ENCODE measurements at regions not wholly inside any gene's neighbourhood (a gene's known extent, or its start where the extent isn't known, plus 50 kb on each side); places are given as distances from the start of the nearest gene placed in this dataset.
"Not testable (repeated sequence)": the region's sequence is repeated elsewhere in the genome, so short reads cannot be mapped to it uniquely, and the experiment has no call there.

DNA sequence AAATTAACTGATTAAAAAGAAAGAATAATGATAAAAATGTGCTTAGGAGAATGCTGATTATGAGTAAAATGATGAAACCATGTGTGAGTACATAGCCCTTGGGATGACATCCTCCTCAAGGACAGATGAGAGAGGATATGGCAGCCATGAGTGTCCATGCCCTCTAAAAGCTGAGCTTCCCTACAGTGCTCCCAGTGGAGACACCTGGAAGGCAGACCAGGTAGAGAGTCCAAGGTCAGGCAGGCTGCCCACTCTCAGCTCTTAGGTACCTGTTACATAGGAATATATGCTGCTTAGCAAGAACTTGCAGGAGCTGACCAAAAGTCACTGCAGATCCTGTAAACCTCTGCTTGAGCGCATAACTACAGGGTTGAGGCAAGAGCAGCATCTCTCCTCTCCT lies 169.7 kb upstream of the TMEM229A start:
- no peak overlapping the region for H3K4me3 Mint-ChIP-seq
- no peaks in the 10 kb centered on the region for H3K36me3 Mint-ChIP-seq (ENCODE audit: low read depth)
- ATAC-seq (replicated peaks) = no peak

DNA sequence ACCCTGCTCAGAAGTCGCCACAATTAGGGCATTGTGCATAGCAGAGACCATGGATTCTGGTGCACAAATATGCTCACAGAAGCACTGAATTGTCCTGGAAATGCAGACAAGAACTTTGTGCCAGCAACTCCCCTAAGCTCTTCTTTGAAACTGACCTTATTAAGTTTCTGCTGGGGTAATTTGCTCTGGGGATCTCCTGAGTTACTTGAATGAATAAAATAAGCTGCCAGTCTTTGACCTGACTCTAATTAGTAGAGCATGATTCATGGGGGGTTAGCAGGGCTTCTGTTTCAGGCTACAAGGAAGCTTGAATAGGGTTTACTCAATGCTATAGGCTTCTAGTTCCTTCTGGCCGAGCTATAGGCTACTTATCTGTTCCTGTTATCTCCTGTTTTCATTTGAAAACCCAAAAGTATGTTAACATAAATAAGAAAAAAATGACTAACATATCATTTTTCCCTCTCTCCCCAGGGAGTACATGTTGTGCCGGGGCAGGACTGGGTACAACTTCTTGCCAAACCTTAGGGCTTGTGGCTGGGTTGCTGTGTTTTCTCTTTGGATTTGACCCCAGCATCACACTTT lies 169.0 kb upstream of the TMEM229A start:
- Mint-ChIP-seq H3K4me1 (no peaks in the 10 kb centered on the region), H3K27me3 (no peaks in the 10 kb centered on the region), H3K4me3 (no peak overlapping the region), H3K27ac (no peak overlapping the region), H3K36me3 (ENCODE audit: low read depth) (no peaks in the 10 kb centered on the region), H3K9me3 (peaks cover 16% of the 10 kb centered on the region)
- ATAC-seq (replicated peaks) = no peak

More for the DNA sequence above, 169.7 kb upstream of the TMEM229A start:
- Mint-ChIP-seq H3K27me3 (no peaks in the 10 kb centered on the region), H3K27ac (no peak overlapping the region), H3K4me1 (no peaks in the 10 kb centered on the region), H3K9me3 (peaks cover 16% of the 10 kb centered on the region)

DNA sequence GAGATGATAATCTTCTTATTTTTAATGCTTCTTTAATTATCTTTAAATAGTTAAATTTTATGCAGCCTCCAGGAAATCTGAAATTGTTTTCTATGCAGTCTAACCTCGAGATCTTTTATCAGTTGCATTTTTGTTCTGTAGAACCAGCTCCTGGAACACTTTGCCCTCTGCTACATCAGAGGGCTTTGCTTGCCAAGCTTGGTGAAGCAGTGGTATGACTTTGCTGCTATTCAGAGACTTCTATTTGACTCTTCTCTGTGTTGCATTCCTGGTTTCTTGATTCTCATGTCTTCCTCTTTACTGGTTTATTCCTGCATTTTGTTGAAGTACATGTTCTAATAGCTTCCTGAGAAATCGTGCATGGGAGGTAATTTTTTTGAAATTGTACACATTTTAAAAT lies 163.7 kb upstream of the TMEM229A start:
- Mint-ChIP-seq H3K27me3 (no peaks in the 10 kb centered on the region), H3K9me3 (peaks cover 14% of the 10 kb centered on the region), H3K4me3 (no peak overlapping the region), H3K27ac (no peak overlapping the region), H3K4me1 (no peaks in the 10 kb centered on the region), H3K36me3 (ENCODE audit: low read depth) (no peaks in the 10 kb centered on the region)
- no peak for ATAC-seq (replicated peaks)

DNA sequence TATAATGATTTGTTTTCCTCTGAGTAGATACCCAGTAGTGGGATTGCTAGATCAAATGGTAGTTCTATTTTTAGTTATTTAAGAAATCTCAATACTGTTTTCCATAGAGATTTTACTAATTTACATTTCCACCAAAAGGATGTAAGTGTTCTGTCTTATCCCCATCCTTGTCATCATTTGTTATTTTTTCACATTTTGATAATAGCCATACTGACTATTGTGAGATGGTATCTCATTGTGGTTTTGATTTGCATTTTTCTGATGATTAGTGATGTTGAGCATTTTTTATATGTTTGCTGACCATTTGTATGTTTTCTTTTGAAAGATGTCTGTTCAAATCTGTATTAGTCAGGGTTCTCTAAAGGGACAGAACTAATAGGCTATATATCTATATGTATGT lies 160.0 kb upstream of the TMEM229A start:
- H3K27me3 Mint-ChIP-seq = no peaks in the 10 kb centered on the region
- no peaks in the 10 kb centered on the region for H3K36me3 Mint-ChIP-seq (ENCODE audit: low read depth)
- H3K4me1 Mint-ChIP-seq = no peaks in the 10 kb centered on the region
- H3K9me3 Mint-ChIP-seq = no peaks in the 10 kb centered on the region
- no peak overlapping the region for H3K4me3 Mint-ChIP-seq
- ATAC-seq (replicated peaks) = no peak
- no peak overlapping the region for H3K27ac Mint-ChIP-seq

DNA sequence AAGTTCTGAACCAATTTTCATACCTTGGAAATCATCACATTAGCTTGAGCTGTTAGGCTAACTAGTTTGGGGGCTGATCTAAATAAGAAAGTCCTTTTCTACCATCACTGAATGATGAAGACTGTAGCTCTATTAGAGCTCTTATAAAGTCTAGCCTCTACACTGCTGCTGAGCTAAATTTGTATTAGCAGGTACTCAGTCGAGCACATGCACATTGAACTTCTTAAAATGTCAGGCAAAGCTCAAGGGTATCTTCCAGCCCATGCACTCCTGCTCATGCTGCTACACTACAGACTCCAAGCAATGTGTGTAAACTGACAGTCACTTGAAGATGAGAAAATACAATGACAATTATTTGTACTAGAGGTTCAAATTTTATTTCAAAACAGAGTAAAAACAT lies 158.8 kb upstream of the TMEM229A start:
- Mint-ChIP-seq H3K4me3 (no peak overlapping the region), H3K27me3 (no peaks in the 10 kb centered on the region), H3K36me3 (ENCODE audit: low read depth) (no peaks in the 10 kb centered on the region), H3K4me1 (no peaks in the 10 kb centered on the region), H3K27ac (no peak overlapping the region), H3K9me3 (no peaks in the 10 kb centered on the region)
- ATAC-seq (replicated peaks) = no peak

DNA sequence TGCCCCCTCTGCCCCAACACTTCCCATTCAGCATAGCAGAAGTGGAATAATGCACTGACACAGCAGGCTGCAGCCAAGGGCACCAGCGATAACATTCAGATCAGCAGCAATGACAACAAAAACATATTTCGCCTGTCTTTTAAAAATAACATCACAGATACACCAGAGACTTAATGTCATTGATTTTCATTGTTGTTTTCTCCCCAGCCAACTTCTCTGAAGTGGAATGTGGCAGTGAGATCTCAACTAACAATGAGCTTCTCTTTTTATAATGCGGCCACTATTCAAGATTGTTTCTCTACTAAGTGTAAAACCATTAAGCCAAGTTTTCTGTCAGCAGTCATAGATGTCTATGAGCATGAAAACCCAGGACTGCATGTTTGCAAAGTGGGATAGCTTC lies 158.2 kb upstream of the TMEM229A start:
- Mint-ChIP-seq H3K36me3 (ENCODE audit: low read depth) (no peaks in the 10 kb centered on the region), H3K4me1 (no peaks in the 10 kb centered on the region), H3K9me3 (no peaks in the 10 kb centered on the region), H3K27me3 (no peaks in the 10 kb centered on the region), H3K27ac (no peak overlapping the region), H3K4me3 (no peak overlapping the region)
- ATAC-seq (replicated peaks) = no peak

DNA sequence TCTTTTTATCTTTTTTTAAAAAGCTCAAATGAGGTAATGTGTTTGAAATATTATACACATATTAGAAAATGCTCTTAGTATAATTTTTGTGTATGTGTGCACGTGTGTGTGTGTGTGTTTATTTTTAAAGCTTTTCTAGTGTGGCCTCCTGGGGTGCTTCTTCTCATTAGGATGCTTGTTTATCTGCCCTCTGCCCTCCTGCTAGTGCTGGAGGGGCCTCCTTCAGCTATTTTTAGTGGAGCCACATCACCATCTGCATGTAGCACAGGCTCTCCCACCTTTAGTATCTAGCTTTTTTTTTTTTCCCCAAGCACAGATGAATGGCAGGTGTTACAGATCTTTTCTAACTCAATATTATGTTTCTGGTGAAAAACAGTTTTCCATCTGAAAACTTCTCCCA lies 155.7 kb upstream of the TMEM229A start:
- H3K9me3 Mint-ChIP-seq = no peaks in the 10 kb centered on the region
- ATAC-seq (replicated peaks) = no peak
- no peak overlapping the region for H3K4me3 Mint-ChIP-seq
- no peaks in the 10 kb centered on the region for H3K27me3 Mint-ChIP-seq
- H3K36me3 Mint-ChIP-seq (ENCODE audit: low read depth) = no peaks in the 10 kb centered on the region
- H3K27ac Mint-ChIP-seq = no peak overlapping the region
- no peaks in the 10 kb centered on the region for H3K4me1 Mint-ChIP-seq

DNA sequence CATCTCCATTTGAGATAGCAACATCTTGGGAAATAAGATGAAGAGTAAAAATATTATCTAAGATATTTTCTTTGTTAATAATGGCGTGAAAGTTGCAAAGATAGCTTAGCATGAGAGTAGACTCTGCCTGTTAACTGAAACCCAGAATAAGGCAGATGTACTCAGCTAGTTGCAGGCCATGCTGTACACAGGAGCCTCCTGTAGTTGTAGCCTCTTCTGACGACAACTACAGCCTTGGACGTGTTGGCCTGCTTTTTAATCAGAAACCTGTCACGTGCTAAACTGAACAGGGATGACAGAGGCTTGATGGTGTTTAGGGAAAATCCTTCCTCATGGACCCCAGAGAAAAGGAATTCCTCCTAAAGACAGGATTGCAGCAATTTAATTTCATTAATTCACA lies 155.1 kb upstream of the TMEM229A start:
- ATAC-seq (replicated peaks) = no peak
- Mint-ChIP-seq H3K27ac (no peak overlapping the region), H3K36me3 (ENCODE audit: low read depth) (no peaks in the 10 kb centered on the region), H3K4me1 (no peaks in the 10 kb centered on the region), H3K27me3 (no peaks in the 10 kb centered on the region), H3K9me3 (no peaks in the 10 kb centered on the region), H3K4me3 (no peak overlapping the region)

DNA sequence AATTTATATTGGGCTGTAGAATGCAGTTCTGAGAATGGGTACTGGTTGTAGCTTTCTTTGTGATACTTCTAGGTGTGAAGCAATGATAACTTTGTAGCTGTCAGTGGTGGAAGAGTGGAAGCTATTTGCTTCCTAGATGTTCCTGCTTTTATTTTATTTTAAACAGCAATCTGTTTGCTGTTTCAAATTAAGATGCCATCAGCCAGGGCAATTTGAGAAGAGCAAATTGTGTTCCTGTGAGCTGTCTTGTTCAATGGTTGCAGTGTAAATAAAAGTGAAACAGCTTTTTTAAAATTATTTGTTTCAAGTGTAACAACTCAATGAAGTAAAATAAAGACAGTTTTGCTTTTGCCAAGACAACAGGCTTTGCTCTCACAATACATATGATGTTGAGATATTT lies 150.8 kb upstream of the TMEM229A start:
- H3K4me3 Mint-ChIP-seq = no peak overlapping the region
- H3K9me3 Mint-ChIP-seq = no peaks in the 10 kb centered on the region
- H3K36me3 Mint-ChIP-seq (ENCODE audit: low read depth) = no peaks in the 10 kb centered on the region
- no peaks in the 10 kb centered on the region for H3K27me3 Mint-ChIP-seq
- no peak for ATAC-seq (replicated peaks)
- no peaks in the 10 kb centered on the region for H3K4me1 Mint-ChIP-seq
- no peak overlapping the region for H3K27ac Mint-ChIP-seq

DNA sequence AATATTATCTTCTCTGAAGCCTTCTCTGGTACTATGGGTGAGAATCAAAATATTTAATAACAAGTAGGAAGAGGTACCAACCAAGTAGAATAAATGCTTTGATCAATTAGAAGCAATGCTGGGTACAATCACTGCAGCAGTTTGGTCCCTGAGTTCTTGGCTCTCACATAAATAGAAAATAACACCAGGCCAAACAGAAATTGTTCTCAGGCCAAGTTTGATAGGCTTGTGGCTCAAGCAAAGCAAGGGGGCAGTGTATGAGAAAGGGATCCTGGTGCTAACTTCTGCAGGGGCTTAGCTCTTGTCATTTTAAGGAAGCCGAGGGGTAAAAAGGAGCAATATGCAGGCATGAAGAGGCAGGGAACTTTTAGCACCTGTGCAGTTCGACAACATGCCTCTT lies 146.8 kb upstream of the TMEM229A start:
- Mint-ChIP-seq H3K27me3 (no peaks in the 10 kb centered on the region), H3K4me1 (no peaks in the 10 kb centered on the region)

DNA sequence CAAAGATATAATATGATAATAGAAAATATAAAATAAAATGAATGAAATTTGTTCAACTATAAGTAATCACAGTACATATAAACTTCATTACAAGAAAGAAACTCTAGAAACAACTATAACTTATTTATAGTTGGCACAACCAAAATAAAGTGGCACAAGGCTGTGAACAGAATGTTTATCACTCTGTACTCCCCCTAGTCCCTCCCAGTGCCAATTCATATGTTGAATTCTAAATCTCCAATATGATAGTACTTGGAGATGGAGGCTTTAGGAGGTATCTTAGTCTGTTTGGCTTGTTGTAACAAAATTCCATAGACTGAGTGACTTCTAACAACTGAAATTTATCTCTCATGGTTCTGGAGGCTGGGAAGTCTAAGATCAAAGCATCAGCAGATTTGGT lies 145.0 kb upstream of the TMEM229A start:
- Mint-ChIP-seq H3K36me3 (ENCODE audit: low read depth) (no peaks in the 10 kb centered on the region), H3K4me1 (no peaks in the 10 kb centered on the region), H3K27ac (no peak overlapping the region), H3K9me3 (peaks cover 5% of the 10 kb centered on the region), H3K27me3 (no peaks in the 10 kb centered on the region), H3K4me3 (no peak overlapping the region)
- no peak for ATAC-seq (replicated peaks)

More for the DNA sequence above, 146.8 kb upstream of the TMEM229A start:
- Mint-ChIP-seq H3K27ac (no peak overlapping the region), H3K36me3 (ENCODE audit: low read depth) (no peaks in the 10 kb centered on the region), H3K9me3 (peaks cover 5% of the 10 kb centered on the region), H3K4me3 (no peak overlapping the region)
- ATAC-seq (replicated peaks) = no peak

DNA sequence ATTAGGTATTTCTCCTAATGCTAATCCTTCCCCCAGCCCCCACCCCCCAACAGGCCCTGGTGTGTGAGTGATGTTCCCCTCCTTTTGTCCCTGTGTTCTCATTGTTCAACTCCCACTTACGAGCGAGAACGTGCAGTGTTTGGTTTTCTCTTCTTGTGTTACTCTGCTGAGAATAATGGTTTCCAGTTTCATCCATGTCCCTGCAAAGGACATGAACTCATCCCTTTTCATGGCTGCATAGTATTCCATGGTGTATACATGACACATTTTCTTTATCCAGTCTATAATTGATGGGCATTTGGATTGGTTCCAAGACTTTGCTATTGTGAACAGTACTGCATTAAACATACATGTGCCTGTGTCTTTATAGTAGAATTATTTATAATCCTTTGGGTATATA lies 138.9 kb upstream of the TMEM229A start:
- not testable (repeated sequence) for H3K9me3 Mint-ChIP-seq; H3K27ac Mint-ChIP-seq; H3K27me3 Mint-ChIP-seq; H3K4me1 Mint-ChIP-seq; H3K36me3 Mint-ChIP-seq (ENCODE audit: low read depth); ATAC-seq (replicated peaks); H3K4me3 Mint-ChIP-seq

DNA sequence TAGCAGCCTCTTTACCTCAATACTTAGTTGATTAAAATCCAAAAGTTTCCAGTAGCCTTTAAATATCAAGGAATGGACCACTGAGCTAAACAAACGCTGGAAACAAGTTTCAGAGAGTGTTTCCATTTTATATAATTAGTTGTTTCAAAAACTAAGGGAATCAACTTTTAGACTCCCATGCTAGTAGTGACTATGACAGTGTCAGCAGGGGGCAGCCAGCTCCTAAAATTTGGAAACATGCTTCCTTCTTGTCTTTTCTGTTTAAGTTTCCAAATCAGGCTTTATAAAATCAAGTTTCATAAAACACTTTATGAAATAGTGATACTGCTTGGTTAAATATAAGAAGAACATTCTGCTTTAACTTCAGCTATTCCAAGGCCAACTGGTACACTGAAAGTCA lies 138.2 kb upstream of the TMEM229A start:
- Mint-ChIP-seq H3K9me3 (peaks cover under 1% of the 10 kb centered on the region), H3K36me3 (ENCODE audit: low read depth) (no peaks in the 10 kb centered on the region), H3K27ac (no peak overlapping the region), H3K4me3 (no peak overlapping the region), H3K4me1 (no peaks in the 10 kb centered on the region), H3K27me3 (no peaks in the 10 kb centered on the region)
- no peak for ATAC-seq (replicated peaks)

DNA sequence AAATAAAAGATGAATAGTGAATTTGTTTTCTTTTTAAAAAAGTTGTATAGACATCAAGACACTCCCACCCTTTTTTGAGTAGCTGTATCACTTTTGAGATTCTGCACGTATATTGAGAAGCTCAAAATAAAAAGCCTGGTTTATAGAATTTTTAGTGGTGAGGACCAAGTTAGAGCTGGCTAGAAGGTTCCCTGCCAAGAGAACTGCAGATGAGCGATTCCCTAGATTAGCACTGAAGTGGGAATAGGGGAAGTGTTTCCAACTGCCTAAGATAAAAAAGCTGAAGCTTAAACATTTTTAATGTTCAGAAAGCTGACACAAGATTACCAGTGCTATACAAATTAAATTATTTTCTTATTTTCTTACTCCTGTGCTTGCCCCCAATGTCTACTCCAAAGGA lies 135.7 kb upstream of the TMEM229A start:
- Mint-ChIP-seq H3K36me3 (ENCODE audit: low read depth) (no peaks in the 10 kb centered on the region), H3K27ac (no peak overlapping the region), H3K4me1 (no peaks in the 10 kb centered on the region), H3K27me3 (no peaks in the 10 kb centered on the region), H3K9me3 (peaks cover 3% of the 10 kb centered on the region), H3K4me3 (no peak overlapping the region)
- no peak for ATAC-seq (replicated peaks)

DNA sequence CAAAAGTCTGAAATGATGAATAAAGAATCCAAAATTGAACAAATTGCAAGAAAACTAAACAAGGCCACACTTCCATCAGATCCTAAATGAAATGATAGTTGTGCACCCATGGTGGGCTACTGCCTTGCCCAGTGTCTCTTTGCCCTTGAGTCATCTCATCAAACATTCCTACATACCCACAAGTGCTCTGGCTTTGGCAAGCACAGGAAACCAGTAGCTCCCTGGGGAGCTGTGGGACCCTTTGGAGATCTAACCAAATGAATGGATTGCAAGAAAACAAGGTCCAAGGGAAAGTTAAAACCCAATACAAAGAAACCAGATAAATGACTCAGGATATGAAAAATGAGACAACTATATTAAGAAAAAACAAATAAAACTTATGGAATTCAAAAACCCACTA lies 129.8 kb upstream of the TMEM229A start:
- no peaks in the 10 kb centered on the region for H3K4me1 Mint-ChIP-seq
- peaks cover 3% of the 10 kb centered on the region for H3K9me3 Mint-ChIP-seq
- H3K27me3 Mint-ChIP-seq = no peaks in the 10 kb centered on the region
- H3K27ac Mint-ChIP-seq = no peak overlapping the region
- H3K4me3 Mint-ChIP-seq = no peak overlapping the region
- H3K36me3 Mint-ChIP-seq (ENCODE audit: low read depth) = no peaks in the 10 kb centered on the region
- no peak for ATAC-seq (replicated peaks)

DNA sequence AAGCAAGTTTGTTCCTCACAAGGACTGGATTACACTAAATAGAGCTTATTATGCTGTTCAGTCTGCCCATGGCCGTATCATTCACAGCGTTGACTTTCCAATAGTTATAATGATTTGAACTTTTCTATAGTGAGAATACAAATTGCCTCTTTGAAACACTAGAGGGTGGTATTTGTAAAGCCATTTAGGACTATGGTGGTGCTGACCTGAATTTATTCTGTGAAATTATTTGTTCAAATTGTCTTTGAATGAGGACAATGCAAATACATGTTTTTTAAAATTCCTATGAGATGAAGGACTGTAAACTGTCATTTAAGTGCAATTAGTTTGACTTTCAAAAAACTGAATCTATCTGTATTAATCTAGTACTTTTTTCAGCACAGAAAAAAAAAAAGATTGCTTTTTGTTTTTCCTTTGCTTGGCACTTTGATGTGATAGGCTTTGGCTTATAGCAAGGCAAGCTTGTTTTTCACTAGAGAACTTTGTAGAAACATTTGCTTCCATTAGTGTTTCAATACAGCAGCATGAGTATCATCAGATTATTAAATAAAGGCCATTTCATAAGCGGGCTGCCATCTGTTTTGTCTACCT lies 122.7 kb upstream of the TMEM229A start:
- Mint-ChIP-seq H3K27me3 (no peaks in the 10 kb centered on the region), H3K4me3 (no peak overlapping the region), H3K4me1 (no peaks in the 10 kb centered on the region), H3K9me3 (no peaks in the 10 kb centered on the region), H3K27ac (no peak overlapping the region), H3K36me3 (ENCODE audit: low read depth) (no peaks in the 10 kb centered on the region)
- no peak for ATAC-seq (replicated peaks)

Measured in activated T-helper 17 cell treated with anti-CD3 and anti-CD28 coated beads, Interleukin-2, amount 50 U/mL, for 72 hours (primary cell).